Right forelimb (tissue), 1 donor: ENCODE measurements at regions not wholly inside any gene's neighbourhood (a gene's known extent, or its start where the extent isn't known, plus 50 kb on each side); places are given as distances from the start of the nearest gene placed in this dataset.

Experiments
- DNase-seq: peaks from one replicate; pipeline ENCODE4 v3.0.0-alpha.2; 2018

DNA sequence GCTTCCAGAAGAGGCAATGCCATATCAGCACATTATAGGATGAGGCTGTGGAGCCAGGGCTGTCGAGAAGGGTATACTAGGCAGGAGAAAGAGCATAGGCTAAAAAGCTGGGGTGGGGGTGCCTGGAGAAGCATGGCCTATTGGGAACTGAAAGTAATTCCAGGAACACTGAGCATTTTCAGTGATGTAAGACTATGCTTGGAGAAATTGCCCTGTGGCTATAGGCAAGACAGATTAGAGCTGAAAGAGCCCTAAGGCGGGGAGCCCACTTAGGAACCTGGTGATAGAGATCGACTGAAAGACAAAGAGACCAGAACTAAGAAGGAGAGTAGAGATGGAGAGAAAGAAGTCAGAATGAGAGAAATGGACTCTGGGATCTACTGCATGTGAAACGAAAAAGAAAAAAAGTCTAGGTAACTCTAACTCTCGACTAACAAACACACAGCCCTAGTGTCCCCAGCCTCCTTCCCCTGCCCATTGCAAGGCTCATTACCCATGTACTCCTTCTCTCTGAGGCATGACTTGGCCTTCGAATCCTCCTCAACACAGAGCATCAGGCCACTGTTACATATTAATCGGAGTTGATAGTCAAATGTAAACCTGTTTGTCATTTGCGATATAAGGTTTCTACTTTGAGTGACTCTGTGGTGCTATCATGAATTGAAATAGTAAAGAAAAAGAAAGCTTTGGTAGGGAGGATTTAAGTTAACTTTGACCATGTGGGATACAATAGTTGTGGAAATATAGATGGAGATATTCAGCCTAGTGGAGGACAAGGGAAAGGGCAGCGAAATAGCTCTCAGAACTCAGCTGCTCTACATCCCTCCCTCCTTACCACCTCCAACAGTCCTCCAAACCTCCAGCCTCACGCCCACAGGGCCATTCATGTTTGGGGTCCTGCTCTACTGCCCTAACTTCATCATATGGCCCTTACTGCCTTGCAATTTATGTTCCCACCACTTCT, 52.3 kb upstream of the BMAL1 start:
- no peak for DNase-seq

DNA sequence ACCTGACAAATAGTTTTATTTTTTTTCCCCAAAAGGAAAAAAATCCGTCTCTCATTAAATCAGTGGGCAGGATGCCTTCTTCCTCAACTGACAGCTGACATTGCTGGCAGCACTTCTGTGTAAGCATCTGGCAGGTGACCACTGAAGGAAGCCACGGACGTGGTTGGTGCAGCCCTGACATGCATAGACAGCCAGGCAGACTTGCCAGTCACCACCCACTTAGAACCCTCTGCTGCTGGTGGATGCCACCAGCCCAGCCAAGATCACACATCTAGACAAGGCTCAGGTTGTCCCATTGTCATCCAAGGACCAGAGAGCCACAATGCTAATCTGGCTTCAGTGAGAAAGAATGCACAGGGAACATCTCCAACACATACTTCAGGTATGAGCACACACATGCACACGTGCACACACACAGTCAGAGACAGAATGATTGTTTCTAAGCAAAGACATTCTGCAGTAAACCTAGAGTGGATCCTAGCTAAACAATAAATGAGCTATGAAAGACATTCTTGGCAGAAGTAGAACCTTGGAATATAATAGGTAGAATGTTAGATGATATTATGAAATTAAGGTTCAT, 49.8 kb upstream of the BMAL1 start:
- no peak for DNase-seq
